Osteocyte (in vitro differentiated cells): ENCODE measurements at regions not wholly inside any gene's neighbourhood (a gene's known extent, or its start where the extent isn't known, plus 50 kb on each side); places are given as distances from the start of the nearest gene placed in this dataset.

Experiments used
- DNase-seq: peaks from one replicate; pipeline ENCODE4 v3.0.0; 2021; ENCODE audit warnings: mixed read lengths; ENCODE audit not compliant: unreplicated experiment; ENCODE audit errors: extremely low spot score
- H3K27ac Mint-ChIP-seq: one replicate; pipeline ENCODE4 v1.8.0; 2021; ENCODE audit warnings: mild to moderate bottlenecking, mixed read lengths; ENCODE audit not compliant: unreplicated experiment
- H3K27me3 Mint-ChIP-seq: one replicate; pipeline ENCODE4 v1.8.0; 2021; ENCODE audit warnings: mixed read lengths; ENCODE audit not compliant: unreplicated experiment
- H3K36me3 Mint-ChIP-seq: one replicate; pipeline ENCODE4 v1.8.0; 2021; ENCODE audit warnings: mixed read lengths; ENCODE audit not compliant: unreplicated experiment
- H3K4me1 Mint-ChIP-seq: one replicate; pipeline ENCODE4 v1.8.0; 2021; ENCODE audit warnings: mixed read lengths; ENCODE audit not compliant: unreplicated experiment
- H3K4me3 Mint-ChIP-seq: one replicate; pipeline ENCODE4 v1.8.0; 2021; ENCODE audit warnings: mild to moderate bottlenecking, moderate library complexity, mixed read lengths; ENCODE audit not compliant: unreplicated experiment
- H3K9me3 Mint-ChIP-seq: one replicate; pipeline ENCODE4 v1.8.0; 2021; ENCODE audit warnings: mixed read lengths; ENCODE audit not compliant: unreplicated experiment
- TF ChIP-seq, protein P1 (sequence below): fragments of 200-600 bp; sonication (generic); IDR thresholded peaks from 2 replicates; pipeline ENCODE4 v1.5.0; 2021; ENCODE audit warnings: antibody characterized with exemption, mild to moderate bottlenecking, moderate library complexity

DNA sequence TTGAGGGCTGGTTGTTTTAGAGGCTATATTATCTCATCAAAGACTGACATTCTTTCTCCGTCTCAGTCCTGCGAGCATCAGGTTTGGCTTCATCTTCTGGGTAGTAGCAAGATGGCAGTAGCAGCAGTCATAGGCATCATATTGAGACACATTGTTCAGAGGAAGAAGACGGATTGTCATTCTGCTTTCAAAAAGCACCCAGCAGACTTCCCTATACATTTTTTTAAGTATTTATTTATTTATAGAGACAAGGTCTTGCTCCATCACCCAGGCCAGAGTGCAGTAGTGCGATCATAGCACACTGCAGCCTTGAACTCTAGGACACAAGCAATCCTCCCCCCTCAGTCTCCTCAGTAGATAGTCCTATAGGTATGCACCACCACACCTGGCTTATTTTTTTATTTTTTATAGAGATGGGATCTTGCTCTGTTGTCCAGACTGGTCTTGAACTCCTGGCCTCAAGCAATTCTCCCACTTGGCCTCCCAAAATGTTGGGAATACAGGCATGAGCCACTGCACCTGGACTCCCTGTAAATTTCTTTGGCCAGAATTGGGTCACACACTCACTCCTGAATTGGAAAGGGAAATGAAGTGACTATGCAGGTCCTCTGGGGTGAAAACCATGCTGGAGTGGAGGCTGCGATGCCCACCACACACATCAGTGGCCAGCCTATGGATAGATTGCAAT, 125.4 kb downstream of the SLC38A6 start:
- peaks cover 5% of the 10 kb centered on the region for H3K36me3 Mint-ChIP-seq
- TF ChIP-seq, protein P1, sequence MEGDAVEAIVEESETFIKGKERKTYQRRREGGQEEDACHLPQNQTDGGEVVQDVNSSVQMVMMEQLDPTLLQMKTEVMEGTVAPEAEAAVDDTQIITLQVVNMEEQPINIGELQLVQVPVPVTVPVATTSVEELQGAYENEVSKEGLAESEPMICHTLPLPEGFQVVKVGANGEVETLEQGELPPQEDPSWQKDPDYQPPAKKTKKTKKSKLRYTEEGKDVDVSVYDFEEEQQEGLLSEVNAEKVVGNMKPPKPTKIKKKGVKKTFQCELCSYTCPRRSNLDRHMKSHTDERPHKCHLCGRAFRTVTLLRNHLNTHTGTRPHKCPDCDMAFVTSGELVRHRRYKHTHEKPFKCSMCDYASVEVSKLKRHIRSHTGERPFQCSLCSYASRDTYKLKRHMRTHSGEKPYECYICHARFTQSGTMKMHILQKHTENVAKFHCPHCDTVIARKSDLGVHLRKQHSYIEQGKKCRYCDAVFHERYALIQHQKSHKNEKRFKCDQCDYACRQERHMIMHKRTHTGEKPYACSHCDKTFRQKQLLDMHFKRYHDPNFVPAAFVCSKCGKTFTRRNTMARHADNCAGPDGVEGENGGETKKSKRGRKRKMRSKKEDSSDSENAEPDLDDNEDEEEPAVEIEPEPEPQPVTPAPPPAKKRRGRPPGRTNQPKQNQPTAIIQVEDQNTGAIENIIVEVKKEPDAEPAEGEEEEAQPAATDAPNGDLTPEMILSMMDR, result no peak
- no peak overlapping the region for H3K27ac Mint-ChIP-seq
- peaks cover 78% of the 10 kb centered on the region for H3K4me1 Mint-ChIP-seq
- no peak for DNase-seq
- no peak overlapping the region for H3K4me3 Mint-ChIP-seq
- H3K9me3 Mint-ChIP-seq, result no peaks in the 10 kb centered on the region
- no peaks in the 10 kb centered on the region for H3K27me3 Mint-ChIP-seq

GRCh38 chr14:61104358-61104757, 123.3 kb downstream of the SLC38A6 start:
- TF ChIP-seq, protein P1, result no peak
- no peaks in the 10 kb centered on the region for H3K27me3 Mint-ChIP-seq
- DNase-seq, result no peak
- peaks cover 73% of the 10 kb centered on the region for H3K4me1 Mint-ChIP-seq
- no peaks in the 10 kb centered on the region for H3K9me3 Mint-ChIP-seq
- H3K36me3 Mint-ChIP-seq, result peaks cover 7% of the 10 kb centered on the region
- no peak overlapping the region for H3K4me3 Mint-ChIP-seq
- peak overlapping the region; percentile 96 for H3K27ac Mint-ChIP-seq

DNA sequence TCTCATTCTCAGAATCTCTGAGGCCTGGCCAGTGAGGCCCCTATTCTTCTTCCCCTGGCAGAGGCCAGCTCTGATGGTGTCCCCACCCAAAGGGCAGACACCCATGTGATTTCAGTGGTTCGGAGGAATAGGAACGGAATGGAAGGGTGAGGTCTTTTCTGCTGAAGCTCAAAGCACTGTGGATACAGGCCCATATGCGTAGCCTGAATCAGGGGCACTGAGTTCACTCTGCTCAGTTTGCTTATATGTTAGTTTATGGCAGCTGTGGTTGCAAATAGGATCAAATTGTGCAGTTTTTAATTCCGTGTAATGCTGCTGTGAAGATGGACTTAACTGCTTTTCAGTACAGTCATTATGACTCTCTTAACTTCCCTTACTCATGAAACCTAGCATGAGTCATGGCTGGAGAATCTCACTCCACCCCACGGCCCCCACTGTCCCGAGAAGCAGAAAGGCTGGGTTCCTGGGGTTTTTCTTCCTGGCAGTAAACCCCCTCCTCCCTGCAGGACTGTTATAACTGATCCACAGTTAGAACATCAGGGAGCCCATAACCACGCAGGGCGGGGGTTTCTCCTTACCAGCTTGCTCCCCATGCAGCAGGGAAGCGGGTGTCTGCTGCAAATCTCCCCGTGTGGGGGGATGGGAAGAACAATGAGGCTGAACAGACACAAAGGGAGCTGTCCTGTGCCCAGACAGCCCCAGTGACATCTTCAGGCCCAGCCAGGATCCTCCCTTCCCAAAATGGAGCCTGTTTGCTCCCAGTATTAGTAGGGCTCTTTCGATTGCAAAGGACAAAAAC, 122.7 kb downstream of the SLC38A6 start:
- Mint-ChIP-seq H3K27me3 (no peaks in the 10 kb centered on the region), H3K27ac (peak overlapping the region; percentile 96), H3K4me1 (peaks cover 74% of the 10 kb centered on the region), H3K4me3 (peak overlapping the region; percentile 36), H3K36me3 (peaks cover 9% of the 10 kb centered on the region), H3K9me3 (no peaks in the 10 kb centered on the region)
- peak; percentile 90 for DNase-seq
- TF ChIP-seq, protein P1, result no peak

- peak overlapping the region; percentile 96 for H3K27ac Mint-ChIP-seq
Observed at GRCh38 chr14:61102549-61103466, 121.8 kb downstream of the SLC38A6 start.

More at GRCh38 chr14:61102549-61103466, 121.8 kb downstream of the SLC38A6 start:
- Mint-ChIP-seq H3K36me3 (peaks cover 9% of the 10 kb centered on the region), H3K9me3 (no peaks in the 10 kb centered on the region), H3K4me1 (peaks cover 67% of the 10 kb centered on the region), H3K4me3 (peak overlapping the region; percentile 36), H3K27me3 (no peaks in the 10 kb centered on the region)
- TF ChIP-seq, protein P1, result no peak
- no peak for DNase-seq
